GM23338 (cell line): ENCODE measurements at regions not wholly inside any gene's neighbourhood (a gene's known extent, or its start where the extent isn't known, plus 50 kb on each side); places are given as distances from the start of the nearest gene placed in this dataset.

Experiments
- ATAC-seq: fragments of 200-7000 bp; cut with Tn5 transposase; 3 replicates; pipeline ENCODE4 v1.9.1; 2020
- DNase-seq: peaks from one replicate; pipeline ENCODE4 v3.0.0-alpha.2; 2015; ENCODE audit warnings: low spot score
- H2AFZ ChIP-seq: fragments of 200-600 bp; sonication (generic); 2 replicates; pipeline ENCODE4 v1.8.0; 2016; ENCODE audit warnings: antibody characterized with exemption, mild to moderate bottlenecking, moderate library complexity
- H3F3A ChIP-seq: fragments of 200-600 bp; sonication (generic); replicated peaks from 2 replicates; pipeline ENCODE4 v1.8.0; 2017; ENCODE audit warnings: antibody characterized with exemption, mixed run types, low read depth
- H3K27ac ChIP-seq: fragments of 200-600 bp; sonication (generic); 2 replicates; pipeline ENCODE4 v1.6.1; 2016; ENCODE audit warnings: low read depth
- H3K27me3 ChIP-seq: fragments of 200-600 bp; sonication (generic); 2 replicates; pipeline ENCODE4 v1.8.0; 2016; ENCODE audit warnings: mild to moderate bottlenecking, mixed run types, moderate library complexity; ENCODE audit not compliant: insufficient read depth
- H3K36me3 ChIP-seq: fragments of 200-600 bp; sonication (generic); 2 replicates; pipeline ENCODE4 v1.8.0; 2016; ENCODE audit warnings: mild to moderate bottlenecking; ENCODE audit not compliant: insufficient read depth
- H3K4me1 ChIP-seq: fragments of 200-600 bp; sonication (generic); 2 replicates; pipeline ENCODE4 v1.8.0; 2016; ENCODE audit warnings: mild to moderate bottlenecking, moderate library complexity; ENCODE audit not compliant: insufficient read depth
- H3K4me2 ChIP-seq: fragments of 200-600 bp; sonication (generic); 2 replicates; pipeline ENCODE4 v1.7.1; 2017; ENCODE audit warnings: mixed run types
- H3K4me3 ChIP-seq: fragments of 200-600 bp; sonication (generic); 2 replicates; pipeline ENCODE4 v1.6.1; 2016; ENCODE audit warnings: mixed run types
- H3K79me2 ChIP-seq: fragments of 200-600 bp; sonication (generic); replicated peaks from 2 replicates; pipeline ENCODE4 v1.8.0; 2017; ENCODE audit warnings: mild to moderate bottlenecking; ENCODE audit not compliant: insufficient read depth
- H3K9me2 ChIP-seq: fragments of 200-600 bp; sonication (generic); 2 replicates; pipeline ENCODE4 v1.8.0; 2017; ENCODE audit not compliant: insufficient read depth
- H4K20me1 ChIP-seq: fragments of 200-600 bp; sonication (generic); replicated peaks from 2 replicates; pipeline ENCODE4 v1.8.0; 2017; ENCODE audit warnings: mild to moderate bottlenecking; ENCODE audit not compliant: insufficient read depth
- H3K27ac Mint-ChIP-seq: 2 replicates; pipeline ENCODE4 v1.8.0; 2020; ENCODE audit warnings: inconsistent platforms, mild to moderate bottlenecking, moderate library complexity, mixed read lengths
- H3K27me3 Mint-ChIP-seq: 3 replicates; pipeline ENCODE4 v1.8.0; 2022; ENCODE audit warnings: low read depth, mild to moderate bottlenecking, moderate library complexity, mixed read lengths, inconsistent platforms; ENCODE audit not compliant: insufficient read depth, poor library complexity
- H3K36me3 Mint-ChIP-seq: 3 replicates; pipeline ENCODE4 v1.8.0; 2021; ENCODE audit warnings: low read depth, mild to moderate bottlenecking, inconsistent platforms, moderate library complexity, mixed read lengths
- H3K4me1 Mint-ChIP-seq: 3 replicates; pipeline ENCODE4 v1.8.0; 2020; ENCODE audit warnings: mild to moderate bottlenecking, inconsistent platforms, mixed read lengths
- H3K4me3 Mint-ChIP-seq: 3 replicates; pipeline ENCODE4 v1.8.0; 2021; ENCODE audit warnings: moderate library complexity, mild to moderate bottlenecking, inconsistent platforms, mixed read lengths
- H3K9me3 Mint-ChIP-seq: 3 replicates; pipeline ENCODE4 v1.8.0; 2020; ENCODE audit warnings: moderate library complexity, mild to moderate bottlenecking, inconsistent platforms, mixed read lengths
- EZH2 ChIP-seq: fragments of 200-600 bp; sonication (generic); IDR thresholded peaks from one replicate; pipeline ENCODE4 v1.8.0; 2017; ENCODE audit warnings: antibody characterized with exemption, mild to moderate bottlenecking, low read depth; ENCODE audit not compliant: unreplicated experiment
- EZH2phosphoT487 ChIP-seq: fragments of 200-600 bp; sonication (generic); IDR thresholded peaks from one replicate; pipeline ENCODE4 v1.8.1; 2018; ENCODE audit warnings: antibody characterized with exemption; ENCODE audit not compliant: unreplicated experiment
- JUNB ChIP-seq: IDR thresholded peaks from one replicate; pipeline ENCODE4 v1.6.1; 2016; ENCODE audit warnings: antibody characterized with exemption; ENCODE audit not compliant: unreplicated experiment
- NANOG ChIP-seq: IDR thresholded peaks from 2 replicates; pipeline ENCODE4 v1.6.1; 2016; ENCODE audit warnings: antibody characterized with exemption, borderline replicate concordance
- POLR2AphosphoS5 ChIP-seq: IDR thresholded peaks from 2 replicates; pipeline ENCODE4 v1.6.1; 2016; ENCODE audit warnings: antibody characterized with exemption, low read depth
- STAT1 ChIP-seq: IDR thresholded peaks from one replicate; pipeline ENCODE4 v1.6.1; 2016; ENCODE audit warnings: antibody characterized with exemption; ENCODE audit not compliant: unreplicated experiment
- ZNF114 ChIP-seq: fragments of 250-450 bp; sonication (Bioruptor Pico); IDR thresholded peaks from 2 replicates; pipeline ENCODE4 v1.5.0; 2020; ENCODE audit warnings: mild to moderate bottlenecking, moderate library complexity
- ZNF331 ChIP-seq: fragments of 250-450 bp; sonication (Bioruptor Pico); IDR thresholded peaks from 2 replicates; pipeline ENCODE4 v1.5.0; 2020; ENCODE audit warnings: low read depth, mild to moderate bottlenecking, moderate library complexity
- TF ChIP-seq, protein P1 (sequence below): IDR thresholded peaks from one replicate; pipeline ENCODE4 v1.6.1; 2018; ENCODE audit warnings: antibody characterized with exemption; ENCODE audit not compliant: unreplicated experiment
- TF ChIP-seq, protein P2 (sequence below), 2 experiments: fragments of 200-600 bp in 1 of 2; sonication (generic) in 1 of 2; conservative IDR thresholded peaks; 2 replicates each; pipeline versions ENCODE4 v1.5.1 to v1.6.1; 2016 to 2017; ENCODE audit warnings: antibody characterized with exemption in 2 of 2, low read depth in 2 of 2, mild to moderate bottlenecking in 2 of 2, moderate library complexity in 1 of 2
- TF ChIP-seq, protein P3 (sequence below): IDR thresholded peaks from 2 replicates; pipeline ENCODE4 v1.6.1; 2016; ENCODE audit warnings: antibody characterized with exemption

DNA sequence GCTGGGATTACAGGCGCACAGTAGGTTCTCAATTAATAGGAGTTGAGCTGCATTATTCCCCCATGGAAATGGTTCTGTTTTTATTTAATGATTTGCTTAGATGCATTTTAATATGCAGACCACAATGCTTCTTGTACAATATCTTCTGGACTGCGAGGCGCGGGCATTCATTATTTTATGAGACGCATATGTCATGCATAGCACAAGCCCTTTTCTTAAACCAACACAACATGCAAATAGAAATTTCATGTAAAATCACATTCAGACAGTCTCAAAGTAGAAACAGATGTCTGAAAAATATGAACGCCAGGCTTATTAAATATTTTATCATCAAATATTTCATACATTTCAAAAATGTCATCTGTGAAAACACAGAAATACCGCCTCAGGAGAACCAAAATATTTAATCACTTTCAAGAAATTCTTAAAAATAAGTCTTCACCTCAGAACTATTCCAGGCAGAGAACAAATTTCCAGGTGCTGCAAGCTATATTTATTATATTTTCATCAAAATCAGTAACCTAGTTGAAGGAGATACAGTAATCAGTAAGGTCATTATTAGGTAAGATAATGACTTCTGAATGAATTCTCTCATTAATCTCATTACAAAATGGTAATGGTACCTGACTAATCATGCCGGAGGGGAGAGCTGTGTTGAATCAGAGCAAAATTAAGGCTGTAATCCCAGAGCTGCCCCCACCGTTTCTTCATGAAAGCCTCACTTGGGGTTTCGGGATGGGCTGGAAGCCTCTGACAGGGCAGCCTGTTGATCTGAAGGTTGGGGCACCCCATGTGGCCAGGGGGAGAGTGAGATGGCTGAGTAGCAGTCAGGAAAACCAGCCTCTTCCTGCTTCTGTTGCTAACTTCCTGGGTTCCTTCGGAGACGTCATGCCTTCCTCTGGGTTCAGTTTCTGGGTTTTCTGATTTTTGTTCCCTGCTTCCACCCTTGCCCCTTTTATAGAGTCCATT lies 133.9 kb upstream of the ZNF618 start (continued):
- no peak for TF ChIP-seq EZH2phosphoT487
- no peak for TF ChIP-seq EZH2
- TF ChIP-seq ZNF331 (CRISPR knock-in tag) = no peak
- no peak for TF ChIP-seq POLR2AphosphoS5
- TF ChIP-seq, protein P1, sequence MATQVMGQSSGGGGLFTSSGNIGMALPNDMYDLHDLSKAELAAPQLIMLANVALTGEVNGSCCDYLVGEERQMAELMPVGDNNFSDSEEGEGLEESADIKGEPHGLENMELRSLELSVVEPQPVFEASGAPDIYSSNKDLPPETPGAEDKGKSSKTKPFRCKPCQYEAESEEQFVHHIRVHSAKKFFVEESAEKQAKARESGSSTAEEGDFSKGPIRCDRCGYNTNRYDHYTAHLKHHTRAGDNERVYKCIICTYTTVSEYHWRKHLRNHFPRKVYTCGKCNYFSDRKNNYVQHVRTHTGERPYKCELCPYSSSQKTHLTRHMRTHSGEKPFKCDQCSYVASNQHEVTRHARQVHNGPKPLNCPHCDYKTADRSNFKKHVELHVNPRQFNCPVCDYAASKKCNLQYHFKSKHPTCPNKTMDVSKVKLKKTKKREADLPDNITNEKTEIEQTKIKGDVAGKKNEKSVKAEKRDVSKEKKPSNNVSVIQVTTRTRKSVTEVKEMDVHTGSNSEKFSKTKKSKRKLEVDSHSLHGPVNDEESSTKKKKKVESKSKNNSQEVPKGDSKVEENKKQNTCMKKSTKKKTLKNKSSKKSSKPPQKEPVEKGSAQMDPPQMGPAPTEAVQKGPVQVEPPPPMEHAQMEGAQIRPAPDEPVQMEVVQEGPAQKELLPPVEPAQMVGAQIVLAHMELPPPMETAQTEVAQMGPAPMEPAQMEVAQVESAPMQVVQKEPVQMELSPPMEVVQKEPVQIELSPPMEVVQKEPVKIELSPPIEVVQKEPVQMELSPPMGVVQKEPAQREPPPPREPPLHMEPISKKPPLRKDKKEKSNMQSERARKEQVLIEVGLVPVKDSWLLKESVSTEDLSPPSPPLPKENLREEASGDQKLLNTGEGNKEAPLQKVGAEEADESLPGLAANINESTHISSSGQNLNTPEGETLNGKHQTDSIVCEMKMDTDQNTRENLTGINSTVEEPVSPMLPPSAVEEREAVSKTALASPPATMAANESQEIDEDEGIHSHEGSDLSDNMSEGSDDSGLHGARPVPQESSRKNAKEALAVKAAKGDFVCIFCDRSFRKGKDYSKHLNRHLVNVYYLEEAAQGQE = no peak
- no peak for TF ChIP-seq STAT1
- no peak for TF ChIP-seq ZNF114 (CRISPR knock-in tag)
- TF ChIP-seq JUNB = no peak
- TF ChIP-seq, protein P2, sequence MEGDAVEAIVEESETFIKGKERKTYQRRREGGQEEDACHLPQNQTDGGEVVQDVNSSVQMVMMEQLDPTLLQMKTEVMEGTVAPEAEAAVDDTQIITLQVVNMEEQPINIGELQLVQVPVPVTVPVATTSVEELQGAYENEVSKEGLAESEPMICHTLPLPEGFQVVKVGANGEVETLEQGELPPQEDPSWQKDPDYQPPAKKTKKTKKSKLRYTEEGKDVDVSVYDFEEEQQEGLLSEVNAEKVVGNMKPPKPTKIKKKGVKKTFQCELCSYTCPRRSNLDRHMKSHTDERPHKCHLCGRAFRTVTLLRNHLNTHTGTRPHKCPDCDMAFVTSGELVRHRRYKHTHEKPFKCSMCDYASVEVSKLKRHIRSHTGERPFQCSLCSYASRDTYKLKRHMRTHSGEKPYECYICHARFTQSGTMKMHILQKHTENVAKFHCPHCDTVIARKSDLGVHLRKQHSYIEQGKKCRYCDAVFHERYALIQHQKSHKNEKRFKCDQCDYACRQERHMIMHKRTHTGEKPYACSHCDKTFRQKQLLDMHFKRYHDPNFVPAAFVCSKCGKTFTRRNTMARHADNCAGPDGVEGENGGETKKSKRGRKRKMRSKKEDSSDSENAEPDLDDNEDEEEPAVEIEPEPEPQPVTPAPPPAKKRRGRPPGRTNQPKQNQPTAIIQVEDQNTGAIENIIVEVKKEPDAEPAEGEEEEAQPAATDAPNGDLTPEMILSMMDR (conservative IDR thresholded peaks at IDR 0.05; ENCODE audit: low read depth in 2 of 2) = no peak
- TF ChIP-seq NANOG = no peak

GRCh38 chr9:113742878-113743277 lies 133.2 kb upstream of the ZNF618 start:
- DNase-seq (no peak), ATAC-seq (no peak)
- Mint-ChIP-seq H3K27ac (no peak overlapping the region), H3K36me3 (peaks cover 7% of the 10 kb centered on the region), H3K4me3 (no peak overlapping the region), H3K9me3 (peaks cover 8% of the 10 kb centered on the region), H3K27me3 (peaks cover 18% of the 10 kb centered on the region), H3K4me1 (peaks cover 30% of the 10 kb centered on the region)
- TF ChIP-seq EZH2phosphoT487 (no peak), ZNF331 (CRISPR knock-in tag) (no peak)
- TF ChIP-seq, protein P3, sequence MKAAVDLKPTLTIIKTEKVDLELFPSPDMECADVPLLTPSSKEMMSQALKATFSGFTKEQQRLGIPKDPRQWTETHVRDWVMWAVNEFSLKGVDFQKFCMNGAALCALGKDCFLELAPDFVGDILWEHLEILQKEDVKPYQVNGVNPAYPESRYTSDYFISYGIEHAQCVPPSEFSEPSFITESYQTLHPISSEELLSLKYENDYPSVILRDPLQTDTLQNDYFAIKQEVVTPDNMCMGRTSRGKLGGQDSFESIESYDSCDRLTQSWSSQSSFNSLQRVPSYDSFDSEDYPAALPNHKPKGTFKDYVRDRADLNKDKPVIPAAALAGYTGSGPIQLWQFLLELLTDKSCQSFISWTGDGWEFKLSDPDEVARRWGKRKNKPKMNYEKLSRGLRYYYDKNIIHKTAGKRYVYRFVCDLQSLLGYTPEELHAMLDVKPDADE = no peak
- TF ChIP-seq, protein P2 (conservative IDR thresholded peaks at IDR 0.05; ENCODE audit: low read depth in 2 of 2) = no peak
- TF ChIP-seq, protein P1 = no peak
- Histone ChIP-seq H4K20me1 (no peaks in the 10 kb centered on the region), H3K79me2 (no peaks in the 10 kb centered on the region), H3K4me1 (peaks cover 17% of the 10 kb centered on the region), H3K36me3 (no peaks in the 10 kb centered on the region), H3K27me3 (no peaks in the 10 kb centered on the region), H3K27ac (no peak overlapping the region), H2AFZ (no peak overlapping the region), H3K4me3 (no peak overlapping the region), H3F3A (0 out of 2 replicates have a peak, but pooled peaks cover 7% of the 10 kb centered on the region), H3K4me2 (no peak overlapping the region), H3K9me2 (no peaks in the 10 kb centered on the region)
